ENCODE measurements at regions not wholly inside any gene's neighbourhood (a gene's known extent, or its start where the extent isn't known, plus 50 kb on each side); places are given as distances from the start of the nearest gene placed in this dataset.
"Not testable (repeated sequence)": the region's sequence is repeated elsewhere in the genome, so short reads cannot be mapped to it uniquely, and the experiment has no call there.

DNA sequence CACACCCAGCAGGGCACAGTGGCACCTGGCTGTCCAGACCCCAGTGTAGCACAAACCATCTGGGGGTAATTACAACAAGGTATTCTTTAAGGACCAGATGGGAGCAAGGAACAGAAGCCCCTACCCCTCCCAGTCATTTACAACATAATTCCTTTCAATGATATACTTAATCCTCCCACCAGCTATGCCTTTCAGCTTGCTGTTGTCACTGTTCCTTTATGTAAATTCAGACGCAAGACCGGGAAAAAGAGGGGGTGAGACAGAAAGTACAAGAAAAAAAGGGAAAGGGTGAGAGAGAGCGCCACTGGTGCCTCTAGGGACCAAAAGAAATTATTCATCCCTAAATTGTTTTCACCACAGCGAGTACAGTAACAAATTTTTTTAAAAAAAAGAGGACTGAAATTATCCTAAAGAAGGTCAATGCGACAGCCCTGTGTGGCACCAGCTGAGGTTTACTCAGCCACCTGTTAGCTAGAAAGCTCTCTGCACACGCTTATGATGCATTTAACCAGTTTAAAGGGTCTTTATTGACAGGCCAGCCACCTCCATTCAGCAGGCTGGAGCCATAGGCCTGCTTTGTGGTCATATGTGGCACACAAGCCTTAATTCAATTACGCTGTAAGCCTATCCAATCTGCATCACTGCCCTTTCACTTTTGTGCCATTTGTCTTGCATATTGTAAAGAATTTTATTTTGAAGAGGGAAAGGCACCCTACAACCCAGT is 210.2 kb upstream of the ISL1 start:
- no peak for DNase-seq

GRCh38 chr5:51181208-51181894 is 201.9 kb upstream of the ISL1 start:
- DNase-seq = no peak

DNA sequence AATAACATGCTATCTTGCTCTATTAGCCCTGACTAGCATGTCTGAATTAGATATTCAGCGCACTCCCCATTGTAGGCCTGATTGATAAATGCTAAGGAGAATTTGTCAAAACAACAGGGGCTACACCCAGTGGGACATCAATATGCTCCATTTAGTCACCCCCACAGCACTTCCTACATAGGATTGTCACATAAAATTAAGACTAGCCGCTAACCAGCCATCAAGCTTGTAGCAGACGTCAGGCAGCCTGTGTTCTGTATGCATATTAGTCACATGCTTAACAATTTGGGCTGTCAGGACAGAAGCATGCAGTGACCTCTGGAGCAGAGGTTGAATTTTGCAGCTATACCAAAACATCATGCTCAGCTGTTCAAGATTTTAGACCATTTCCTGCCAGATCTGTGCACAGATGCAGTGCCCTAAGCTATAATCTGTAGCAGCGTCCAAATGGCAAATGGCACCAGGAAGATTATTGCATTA is 197.4 kb upstream of the ISL1 start:
- no peak for DNase-seq

- DNase-seq = no peak
These were observed 195.2 kb upstream of the ISL1 start for GRCh38 chr5:51188001-51188591.

GRCh38 chr5:51194671-51195070 is 188.6 kb upstream of the ISL1 start:
- no peak for DNase-seq

- DNase-seq = no peak
These were observed 182.2 kb upstream of the ISL1 start for GRCh38 chr5:51201024-51201423.

DNA sequence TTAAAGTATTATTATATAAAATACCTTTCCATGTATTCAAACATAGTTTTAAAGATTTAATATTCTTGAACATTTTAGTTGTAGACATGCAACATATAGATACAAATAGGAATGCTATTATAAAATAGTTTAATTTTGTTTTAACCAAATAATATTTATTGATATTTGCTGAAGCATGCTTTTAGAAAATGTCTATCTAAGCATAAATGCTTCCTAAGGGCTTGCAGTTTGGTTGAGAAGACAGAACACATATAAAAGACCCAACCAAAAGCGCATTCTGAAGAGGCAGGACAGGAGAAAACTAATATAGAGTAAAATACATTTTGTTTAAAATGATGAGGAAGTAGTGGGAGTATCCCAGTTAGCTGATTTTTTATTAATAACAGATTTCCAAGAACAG is 181.5 kb upstream of the ISL1 start:
- no peak for DNase-seq

- DNase-seq = no peak
These were observed 181.1 kb upstream of the ISL1 start for GRCh38 chr5:51202161-51202560.

DNA sequence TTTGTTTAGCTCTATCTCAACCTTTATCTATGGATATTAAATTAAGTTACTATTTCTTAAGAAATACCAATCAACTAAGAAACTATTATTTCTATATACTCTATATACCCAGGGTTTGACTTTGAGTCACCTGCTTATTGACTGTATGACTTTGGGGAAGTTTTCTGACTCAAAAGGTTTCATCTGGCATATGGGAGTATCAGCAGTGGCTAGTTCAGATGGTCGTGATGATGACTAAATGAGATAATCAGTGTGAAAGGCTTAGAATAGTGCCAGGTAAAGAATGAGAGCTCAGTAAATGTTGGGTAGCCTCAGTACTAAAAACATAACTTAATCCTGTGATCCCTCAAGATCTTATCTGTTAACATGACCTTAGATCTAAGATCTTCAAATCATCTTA is 179.7 kb upstream of the ISL1 start:
- no peak for DNase-seq

DNA sequence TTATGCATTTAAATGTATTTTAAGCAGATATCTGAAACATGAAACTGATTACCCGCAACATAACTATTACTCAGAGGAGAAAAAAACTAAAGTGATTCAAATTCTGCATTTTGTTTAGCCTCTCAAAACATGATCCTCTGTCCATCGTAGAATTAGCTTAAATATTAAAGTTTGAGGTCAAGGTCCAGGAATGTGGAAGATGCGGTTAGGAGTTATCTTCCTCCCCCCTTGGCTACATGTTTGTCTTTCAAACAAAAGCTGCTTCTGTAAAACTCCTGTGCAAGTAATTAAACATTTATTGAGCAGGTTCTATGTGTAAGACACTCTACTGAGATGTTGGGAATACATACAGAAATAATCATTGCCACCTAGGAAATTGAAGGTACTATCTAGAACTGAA is 175.0 kb upstream of the ISL1 start:
- no peak for DNase-seq

GRCh38 chr5:51214746-51215145 is 168.5 kb upstream of the ISL1 start:
- no peak for DNase-seq

GRCh38 chr5:51225789-51226742 is 157.2 kb upstream of the ISL1 start:
- DNase-seq = no peak

GRCh38 chr5:51227963-51228470 is 155.2 kb upstream of the ISL1 start:
- no peak for DNase-seq

GRCh38 chr5:51230336-51230735 is 152.9 kb upstream of the ISL1 start:
- DNase-seq = no peak

DNA sequence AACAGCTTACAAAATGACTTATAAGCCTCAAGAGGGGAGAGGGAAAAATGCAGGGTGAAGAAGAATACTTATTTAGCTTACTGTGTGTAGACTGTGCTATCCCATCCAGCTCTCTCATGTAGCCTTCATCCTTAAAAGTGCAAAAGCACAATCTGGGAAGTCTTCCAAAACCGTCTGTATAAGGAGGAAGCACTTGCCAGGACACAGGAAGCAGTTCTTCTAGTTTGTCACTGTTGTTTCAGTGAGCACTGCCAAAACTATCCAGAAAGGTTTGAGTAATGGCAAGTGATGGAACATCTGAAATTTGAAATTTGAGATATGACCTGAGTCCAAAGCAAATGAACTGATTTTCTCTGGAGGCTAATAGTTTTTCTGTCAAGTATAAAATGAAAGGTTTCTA is 140.8 kb upstream of the ISL1 start:
- no peak for DNase-seq

DNA sequence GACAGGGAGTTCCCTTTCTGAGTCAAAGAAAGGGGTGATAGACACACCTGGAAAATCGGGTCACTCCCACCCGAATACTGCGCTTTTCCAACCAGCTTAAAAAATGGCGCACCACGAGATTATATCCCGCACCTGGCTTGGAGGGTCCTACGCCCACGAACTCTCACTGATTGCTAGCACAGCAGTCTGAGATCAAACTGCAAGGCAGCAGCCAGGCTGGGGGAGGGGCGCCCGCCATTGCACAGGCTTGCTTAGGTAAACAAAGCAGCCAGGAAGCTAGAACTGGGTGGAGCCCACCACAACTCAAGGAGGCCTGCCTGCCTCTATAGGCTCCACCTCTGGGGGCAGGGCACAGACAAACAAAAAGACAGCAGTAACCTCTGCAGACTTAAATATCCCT is 132.3 kb upstream of the ISL1 start:
- DNase-seq = not testable (repeated sequence)

- no peak for DNase-seq
These were observed 112.0 kb upstream of the ISL1 start for GRCh38 chr5:51271261-51271660.

DNA sequence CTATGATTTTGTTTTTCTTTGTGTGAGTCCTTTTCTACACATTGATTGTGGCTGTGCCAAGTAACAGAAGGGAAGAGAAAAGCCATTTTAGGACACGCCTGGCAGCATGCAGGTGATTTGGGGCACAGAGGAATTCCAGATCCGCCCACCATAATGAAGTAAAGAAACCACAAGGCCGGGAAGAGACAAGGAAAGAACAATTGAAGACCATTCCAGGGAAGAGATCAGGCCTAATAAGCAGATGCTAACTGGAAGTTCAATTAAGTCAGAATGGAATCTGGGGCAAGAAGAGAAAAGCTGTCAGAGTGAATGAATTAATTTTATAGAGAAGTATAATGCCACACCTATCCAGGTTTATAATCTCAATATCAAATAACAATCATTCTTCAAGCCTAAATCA is 110.2 kb upstream of the ISL1 start:
- DNase-seq = no peak

GRCh38 chr5:51273871-51274270 is 109.4 kb upstream of the ISL1 start:
- DNase-seq = no peak

DNA sequence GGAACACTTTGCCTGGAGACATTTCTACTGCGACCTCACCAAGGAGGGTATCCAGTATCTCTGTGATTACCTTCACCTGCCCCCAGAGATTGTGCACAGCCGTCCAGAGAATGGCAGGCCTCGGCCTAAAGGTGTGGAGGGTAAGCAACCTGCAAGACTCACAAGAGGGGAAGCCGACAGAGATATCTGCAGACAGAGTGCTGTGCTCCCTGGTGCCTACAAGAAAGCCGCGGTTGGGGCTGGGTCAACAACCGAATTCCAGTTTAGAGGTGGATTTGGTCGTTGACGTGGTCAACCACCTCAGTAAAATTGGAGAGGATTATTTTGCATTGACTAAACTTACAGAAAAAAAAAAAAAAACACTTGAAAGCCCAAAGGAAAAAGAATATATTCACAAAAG is 107.8 kb upstream of the ISL1 start:
- DNase-seq = no peak

DNA sequence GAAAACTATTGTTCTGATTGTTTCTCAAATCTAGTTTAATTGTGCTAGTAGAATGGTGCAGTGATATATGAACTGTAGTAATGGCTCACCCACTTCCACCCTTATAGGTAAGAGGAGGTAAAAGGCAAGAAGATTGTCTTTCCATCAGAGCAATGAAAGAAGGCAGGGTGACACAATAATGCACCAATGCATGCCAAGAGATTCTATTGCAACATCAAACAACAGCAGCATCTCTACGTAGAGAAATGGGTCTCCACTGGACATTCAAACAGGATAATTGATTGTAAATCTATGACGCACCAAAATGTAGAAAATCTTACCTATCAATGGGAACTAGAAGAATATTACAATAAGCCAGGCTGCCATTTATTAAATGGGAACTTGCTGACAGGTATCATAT is 107.0 kb upstream of the ISL1 start:
- no peak for DNase-seq

- no peak for DNase-seq
These were observed 104.7 kb upstream of the ISL1 start for GRCh38 chr5:51278539-51278938.

Data from CD4-positive, alpha-beta T cell treated with Interleukin-4 for 1 hour (primary cell).